ENCODE measurements at regions not wholly inside any gene's neighbourhood (a gene's known extent, or its start where the extent isn't known, plus 50 kb on each side); places are given as distances from the start of the nearest gene placed in this dataset.
"Not testable (repeated sequence)": the region's sequence is repeated elsewhere in the genome, so short reads cannot be mapped to it uniquely, and the experiment has no call there.

GRCh38 chr9:95788021-95788420, 87.5 kb upstream of the ERCC6L2 start:
- DNase-seq (ENCODE audit: low read depth) = no peak
- TF ChIP-seq, protein P1, sequence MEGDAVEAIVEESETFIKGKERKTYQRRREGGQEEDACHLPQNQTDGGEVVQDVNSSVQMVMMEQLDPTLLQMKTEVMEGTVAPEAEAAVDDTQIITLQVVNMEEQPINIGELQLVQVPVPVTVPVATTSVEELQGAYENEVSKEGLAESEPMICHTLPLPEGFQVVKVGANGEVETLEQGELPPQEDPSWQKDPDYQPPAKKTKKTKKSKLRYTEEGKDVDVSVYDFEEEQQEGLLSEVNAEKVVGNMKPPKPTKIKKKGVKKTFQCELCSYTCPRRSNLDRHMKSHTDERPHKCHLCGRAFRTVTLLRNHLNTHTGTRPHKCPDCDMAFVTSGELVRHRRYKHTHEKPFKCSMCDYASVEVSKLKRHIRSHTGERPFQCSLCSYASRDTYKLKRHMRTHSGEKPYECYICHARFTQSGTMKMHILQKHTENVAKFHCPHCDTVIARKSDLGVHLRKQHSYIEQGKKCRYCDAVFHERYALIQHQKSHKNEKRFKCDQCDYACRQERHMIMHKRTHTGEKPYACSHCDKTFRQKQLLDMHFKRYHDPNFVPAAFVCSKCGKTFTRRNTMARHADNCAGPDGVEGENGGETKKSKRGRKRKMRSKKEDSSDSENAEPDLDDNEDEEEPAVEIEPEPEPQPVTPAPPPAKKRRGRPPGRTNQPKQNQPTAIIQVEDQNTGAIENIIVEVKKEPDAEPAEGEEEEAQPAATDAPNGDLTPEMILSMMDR (conservative IDR thresholded peaks at IDR 0.05; ENCODE audit: low read depth, low read length) = no peak
- H3K4me3 ChIP-seq (ENCODE audit: low read depth, low read length) = no peak overlapping the region

DNA sequence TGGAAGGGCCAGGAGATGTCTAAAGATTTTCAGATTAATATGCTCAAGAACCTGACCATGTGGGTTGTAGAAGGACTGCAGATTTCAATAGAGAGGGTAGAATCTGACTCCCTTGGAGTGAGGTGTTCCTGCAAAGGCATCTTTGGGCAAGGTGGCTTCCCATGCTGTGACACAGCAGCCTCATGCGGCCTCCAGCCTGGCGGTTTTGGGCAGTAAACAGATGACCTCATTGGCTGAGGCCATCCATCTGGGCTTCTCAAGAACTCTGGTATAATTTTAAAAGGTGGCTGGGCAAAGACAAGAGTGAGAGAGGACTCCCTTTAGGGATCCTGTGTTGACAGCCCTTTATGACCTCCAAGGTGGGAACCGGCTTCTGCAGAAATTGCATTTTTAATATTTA, 90.3 kb upstream of the ERCC6L2 start:
- DNase-seq (ENCODE audit: low read depth) = no peak
- H3K4me3 ChIP-seq (ENCODE audit: low read depth, low read length) = no peak overlapping the region
- TF ChIP-seq, protein P1 (conservative IDR thresholded peaks at IDR 0.05; ENCODE audit: low read depth, low read length) = no peak

DNA sequence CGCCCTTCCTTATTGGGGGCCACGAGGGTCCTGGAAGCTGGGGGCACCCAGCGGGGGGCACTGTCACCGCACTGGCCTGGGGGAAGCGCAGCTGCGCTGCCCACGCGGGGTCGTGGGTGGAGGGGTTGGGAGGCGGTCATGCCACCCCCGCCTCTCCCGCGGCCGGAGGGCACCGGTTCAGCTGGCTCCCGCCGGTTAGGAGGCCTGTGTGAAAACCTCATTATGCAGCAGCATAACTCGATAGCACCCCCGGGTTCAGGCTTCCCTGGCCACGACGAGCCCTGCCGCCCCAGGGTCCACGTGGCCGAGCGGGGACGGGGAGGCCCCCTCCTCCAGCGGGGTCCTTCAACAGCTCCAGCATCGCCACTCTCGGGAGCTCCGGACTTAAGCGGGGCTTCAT, 91.2 kb upstream of the ERCC6L2 start:
- DNase-seq (ENCODE audit: low read depth) = no peak
- TF ChIP-seq, protein P1 (conservative IDR thresholded peaks at IDR 0.05; ENCODE audit: low read depth, low read length) = no peak
- H3K4me3 ChIP-seq (ENCODE audit: low read depth, low read length) = no peak overlapping the region

DNA sequence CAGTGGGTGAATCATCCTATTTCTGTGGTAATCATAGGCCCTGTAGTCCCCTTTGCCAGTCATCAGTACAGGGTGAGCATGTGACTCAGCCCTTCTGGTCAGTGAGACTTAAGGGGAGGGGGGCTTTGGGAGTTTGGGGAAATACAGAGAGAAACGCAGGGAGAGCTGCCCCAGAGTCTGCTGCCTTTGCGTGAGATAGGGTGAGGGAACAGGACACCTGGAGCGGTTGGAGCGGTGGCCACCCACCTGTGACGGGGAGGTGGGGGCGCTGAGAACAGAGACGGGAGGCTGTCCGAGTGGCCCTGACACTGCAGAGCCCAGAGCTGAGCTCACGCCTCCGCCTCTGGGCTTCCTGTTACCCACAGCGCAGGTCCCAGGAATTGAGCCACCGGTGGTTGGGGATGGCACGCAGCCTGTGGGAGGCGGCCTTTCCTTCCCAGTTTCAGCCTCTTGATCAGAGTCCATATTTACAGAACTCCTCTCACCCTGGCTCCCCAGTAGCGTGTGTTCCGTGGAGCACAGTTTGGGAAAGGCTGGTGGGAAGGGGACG, 92.0 kb upstream of the ERCC6L2 start:
- TF ChIP-seq, protein P1 (conservative IDR thresholded peaks at IDR 0.05; ENCODE audit: low read depth, low read length) = no peak
- no peak for DNase-seq (ENCODE audit: low read depth)
- H3K4me3 ChIP-seq (ENCODE audit: low read depth, low read length) = no peak overlapping the region

GRCh38 chr9:95780751-95781150, 94.7 kb upstream of the ERCC6L2 start:
- TF ChIP-seq, protein P1 (conservative IDR thresholded peaks at IDR 0.05; ENCODE audit: low read depth, low read length) = no peak
- no peak for DNase-seq (ENCODE audit: low read depth)
- no peak overlapping the region for H3K4me3 ChIP-seq (ENCODE audit: low read depth, low read length)

DNA sequence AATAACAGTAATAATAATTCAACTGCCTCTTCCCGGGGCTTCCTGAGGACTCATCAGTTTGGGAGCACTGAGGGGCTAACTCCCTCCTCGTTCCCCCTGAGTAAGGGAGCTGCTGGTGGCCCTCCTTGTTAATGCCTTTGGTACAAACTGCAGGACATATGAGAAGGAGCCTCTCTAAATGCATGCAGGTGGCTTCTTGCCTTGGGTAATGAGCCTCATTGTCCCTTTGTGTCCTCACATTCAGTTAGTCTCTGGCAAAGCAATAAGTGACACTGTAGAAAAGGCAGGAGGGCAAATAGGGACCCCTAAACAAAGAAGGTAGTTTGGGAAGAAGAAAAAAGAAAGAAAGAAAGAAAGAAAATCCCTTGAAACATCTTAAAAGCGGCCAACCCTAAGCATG, 95.4 kb upstream of the ERCC6L2 start:
- no peak overlapping the region for H3K4me3 ChIP-seq (ENCODE audit: low read depth, low read length)
- DNase-seq (ENCODE audit: low read depth) = no peak
- TF ChIP-seq, protein P1 (conservative IDR thresholded peaks at IDR 0.05; ENCODE audit: low read depth, low read length) = no peak

- H3K4me3 ChIP-seq (ENCODE audit: low read depth, low read length); DNase-seq (ENCODE audit: low read depth): not testable (repeated sequence)
Observed at GRCh38 chr9:95779597-95779996, 95.9 kb upstream of the ERCC6L2 start.
